HG03378 (cell line): ENCODE measurements at regions not wholly inside any gene's neighbourhood (a gene's known extent, or its start where the extent isn't known, plus 50 kb on each side); places are given as distances from the start of the nearest gene placed in this dataset.
"Not testable (repeated sequence)": the region's sequence is repeated elsewhere in the genome, so short reads cannot be mapped to it uniquely, and the experiment has no call there.

Experiments used
- ATAC-seq: cut with Tn5 transposase; IDR thresholded peaks from one replicate; pipeline ENCODE4 v1.9.1; 2021; ENCODE audit warnings: mild to moderate bottlenecking, moderate library complexity; ENCODE audit not compliant: unreplicated experiment

- no peak for ATAC-seq
Observed at GRCh38 chr10:33102071-33102470, 144.0 kb upstream of the ITGB1 start.

- ATAC-seq, result no peak
Observed at GRCh38 chr10:33101392-33101787, 143.4 kb upstream of the ITGB1 start.

GRCh38 chr10:33100781-33101391, 142.9 kb upstream of the ITGB1 start:
- no peak for ATAC-seq

GRCh38 chr10:33099748-33100147, 141.7 kb upstream of the ITGB1 start:
- ATAC-seq, result no peak

- peak; percentile 34 for ATAC-seq
Observed at GRCh38 chr10:33098951-33099663, 141.1 kb upstream of the ITGB1 start.

GRCh38 chr10:33095867-33096815, 138.1 kb upstream of the ITGB1 start:
- ATAC-seq, result peak; percentile 83

GRCh38 chr10:33094263-33095051, 136.4 kb upstream of the ITGB1 start:
- ATAC-seq, result no peak

GRCh38 chr10:33093362-33093761, 135.3 kb upstream of the ITGB1 start:
- ATAC-seq, result peak; percentile 52

- ATAC-seq, result no peak
Observed at GRCh38 chr10:33092596-33092995, 134.6 kb upstream of the ITGB1 start.

- ATAC-seq, result no peak
Observed at GRCh38 chr10:33091201-33091600, 133.2 kb upstream of the ITGB1 start.

GRCh38 chr10:33088990-33089389, 131.0 kb upstream of the ITGB1 start:
- no peak for ATAC-seq

GRCh38 chr10:33087922-33088321, 129.9 kb upstream of the ITGB1 start:
- ATAC-seq, result no peak

GRCh38 chr10:33087152-33087551, 129.1 kb upstream of the ITGB1 start:
- ATAC-seq, result no peak

- ATAC-seq, result no peak
Observed at GRCh38 chr10:33086100-33086499, 128.1 kb upstream of the ITGB1 start.

GRCh38 chr10:33085313-33085833, 127.3 kb upstream of the ITGB1 start:
- no peak for ATAC-seq

GRCh38 chr10:33084453-33084852, 126.4 kb upstream of the ITGB1 start:
- ATAC-seq, result no peak

- no peak for ATAC-seq
Observed at GRCh38 chr10:33082373-33082895, 124.4 kb upstream of the ITGB1 start.

- not testable (repeated sequence) for ATAC-seq
Observed at GRCh38 chr10:33080467-33080866, 122.4 kb upstream of the ITGB1 start.

- ATAC-seq, result no peak
Observed at GRCh38 chr10:33074443-33074842, 116.4 kb upstream of the ITGB1 start.
